HG02870 (cell line): ENCODE measurements at regions not wholly inside any gene's neighbourhood (a gene's known extent, or its start where the extent isn't known, plus 50 kb on each side); places are given as distances from the start of the nearest gene placed in this dataset.
"Not testable (repeated sequence)": the region's sequence is repeated elsewhere in the genome, so short reads cannot be mapped to it uniquely, and the experiment has no call there.

Source experiments
- ATAC-seq: cut with Tn5 transposase; IDR thresholded peaks from one replicate; pipeline ENCODE4 v1.9.1; 2021; ENCODE audit warnings: mild to moderate bottlenecking, moderate library complexity; ENCODE audit not compliant: unreplicated experiment

- ATAC-seq = not testable (repeated sequence)
These were observed 271.5 kb upstream of the PLGLB2 start for GRCh38 chr2:87476223-87476872.

- ATAC-seq = peak; percentile 44
These were observed 271.0 kb upstream of the PLGLB2 start for GRCh38 chr2:87476936-87477335.

GRCh38 chr2:87477669-87478428 is 270.0 kb upstream of the PLGLB2 start:
- ATAC-seq = not testable (repeated sequence)

GRCh38 chr2:87478911-87479310 is 269.0 kb upstream of the PLGLB2 start:
- not testable (repeated sequence) for ATAC-seq

- not testable (repeated sequence) for ATAC-seq
These were observed 264.7 kb upstream of the PLGLB2 start for GRCh38 chr2:87483093-87483680.

- ATAC-seq = not testable (repeated sequence)
These were observed 263.5 kb upstream of the PLGLB2 start for GRCh38 chr2:87484363-87484762.

- ATAC-seq = not testable (repeated sequence)
These were observed 262.4 kb upstream of the PLGLB2 start for GRCh38 chr2:87485455-87485854.

GRCh38 chr2:87485884-87486283 is 262.0 kb upstream of the PLGLB2 start:
- peak; percentile 84 for ATAC-seq

GRCh38 chr2:87486413-87486812 is 261.5 kb upstream of the PLGLB2 start:
- ATAC-seq = not testable (repeated sequence)

- not testable (repeated sequence) for ATAC-seq
These were observed 259.9 kb upstream of the PLGLB2 start for GRCh38 chr2:87488021-87488420.

- not testable (repeated sequence) for ATAC-seq
These were observed 258.9 kb upstream of the PLGLB2 start for GRCh38 chr2:87488991-87489390.

- ATAC-seq = not testable (repeated sequence)
These were observed 253.0 kb upstream of the PLGLB2 start for GRCh38 chr2:87494846-87495245.

- not testable (repeated sequence) for ATAC-seq
These were observed 252.4 kb upstream of the PLGLB2 start for GRCh38 chr2:87495455-87495854.

- peak; percentile 75 for ATAC-seq
These were observed 251.6 kb upstream of the PLGLB2 start for GRCh38 chr2:87496036-87497006.

GRCh38 chr2:87497135-87497534 is 250.8 kb upstream of the PLGLB2 start:
- ATAC-seq = not testable (repeated sequence)

GRCh38 chr2:87497700-87498099 is 250.2 kb upstream of the PLGLB2 start:
- ATAC-seq = not testable (repeated sequence)

GRCh38 chr2:87498169-87498853 is 249.6 kb upstream of the PLGLB2 start:
- ATAC-seq = peak; percentile 60

GRCh38 chr2:87498854-87499238 is 249.0 kb upstream of the PLGLB2 start:
- ATAC-seq = not testable (repeated sequence)

- not testable (repeated sequence) for ATAC-seq
These were observed 248.0 kb upstream of the PLGLB2 start for GRCh38 chr2:87499860-87500259.

GRCh38 chr2:87500421-87500820 is 247.5 kb upstream of the PLGLB2 start:
- ATAC-seq = not testable (repeated sequence)
